Stimulated activated CD8-positive, alpha-beta memory T cell treated with anti-CD3 and anti-CD28 coated beads, Interleukin-15, amount 100 ng/mL, for 1 hour (primary cell): ENCODE measurements at regions not wholly inside any gene's neighbourhood (a gene's known extent, or its start where the extent isn't known, plus 50 kb on each side); places are given as distances from the start of the nearest gene placed in this dataset.

Experiments used
- DNase-seq: peaks from one replicate; pipeline ENCODE4 v3.0.0-alpha.2; 2020; ENCODE audit warnings: low read depth

- no peak for DNase-seq
Measured at GRCh38 chr19:28843761-28844492, 369.0 kb downstream of the UQCRFS1 start.

GRCh38 chr19:28841531-28841930, 371.4 kb downstream of the UQCRFS1 start:
- no peak for DNase-seq

- DNase-seq, result no peak
Measured at GRCh38 chr19:28840891-28841290, 372.1 kb downstream of the UQCRFS1 start.

DNA sequence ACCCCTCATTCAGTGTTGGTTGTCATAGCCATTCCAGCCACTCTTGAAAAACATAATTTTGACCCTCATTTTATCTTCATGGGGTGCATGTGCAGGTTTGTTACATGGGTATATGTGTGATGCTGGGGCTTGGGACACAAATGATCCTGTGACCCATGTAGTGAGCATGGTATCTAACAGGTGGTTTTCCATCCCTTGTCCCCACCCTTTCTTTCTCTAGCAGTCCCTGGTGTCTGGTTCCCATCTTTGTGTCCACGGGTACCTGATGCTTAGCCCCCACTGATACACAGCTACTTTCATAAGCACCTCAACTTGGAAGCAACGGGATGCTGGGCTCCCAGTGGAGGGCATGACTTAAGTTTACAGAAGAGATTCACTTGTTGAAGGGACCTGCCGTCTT, 373.5 kb downstream of the UQCRFS1 start:
- no peak for DNase-seq

DNA sequence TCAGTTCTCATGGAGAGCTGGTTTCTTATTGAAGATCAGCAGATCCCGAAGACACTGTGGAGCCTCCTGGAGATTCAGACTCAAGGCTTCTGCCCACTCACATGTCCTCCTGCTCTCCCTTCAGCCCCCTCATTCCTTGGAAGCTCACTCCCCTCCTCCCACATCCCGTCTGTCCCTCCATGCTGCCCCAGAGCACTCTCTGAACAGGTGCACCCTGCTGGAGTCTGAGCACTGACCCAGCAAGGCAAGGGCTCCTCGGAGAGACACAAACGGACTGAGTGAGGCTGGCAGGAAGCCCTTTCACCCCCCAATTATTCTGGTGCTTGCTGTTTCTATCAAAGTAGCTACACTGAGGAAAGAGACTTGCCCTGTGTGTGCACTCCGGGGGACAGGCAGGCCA, 374.0 kb downstream of the UQCRFS1 start:
- no peak for DNase-seq

DNA sequence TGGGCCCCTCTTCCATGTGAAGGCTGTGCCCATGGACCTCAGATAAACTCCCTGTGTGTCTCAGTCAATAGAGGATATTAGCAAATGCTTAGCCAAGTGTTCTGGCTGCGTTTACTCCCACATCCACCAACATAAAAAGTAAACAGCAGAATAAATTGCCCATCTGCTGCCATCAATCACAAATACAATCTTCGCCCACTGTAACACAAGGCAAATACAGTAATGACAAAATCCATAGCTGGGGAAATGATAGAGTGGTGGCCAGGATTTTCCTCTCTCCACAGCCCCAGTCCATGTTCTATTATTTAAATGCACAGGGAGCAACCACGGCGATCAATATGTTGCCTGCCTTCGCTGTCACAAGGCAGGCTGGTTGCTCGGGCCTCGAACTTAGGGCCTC, 376.5 kb downstream of the UQCRFS1 start:
- DNase-seq, result no peak

- DNase-seq, result no peak
Measured at GRCh38 chr19:28834996-28835395, 378.0 kb downstream of the UQCRFS1 start.

DNA sequence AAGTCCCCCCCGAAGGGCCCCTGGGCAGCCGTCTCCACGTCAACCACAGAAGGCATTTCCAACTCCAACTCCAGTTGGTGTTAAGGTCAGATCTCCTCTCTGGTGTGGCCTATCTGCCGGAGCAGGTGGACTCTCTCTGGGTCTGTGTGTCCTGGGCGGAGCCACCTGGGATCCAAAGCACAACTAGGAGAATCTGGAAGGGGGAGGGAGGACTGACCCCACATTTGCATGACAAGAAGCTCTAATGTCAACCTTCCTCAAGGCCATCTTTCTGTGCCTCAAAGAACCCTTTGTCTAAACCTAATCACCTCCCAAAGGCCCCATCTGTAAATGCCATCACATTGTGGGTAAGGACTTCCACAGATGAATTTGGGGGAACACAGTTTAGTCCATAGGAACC, 381.5 kb downstream of the UQCRFS1 start:
- no peak for DNase-seq

DNA sequence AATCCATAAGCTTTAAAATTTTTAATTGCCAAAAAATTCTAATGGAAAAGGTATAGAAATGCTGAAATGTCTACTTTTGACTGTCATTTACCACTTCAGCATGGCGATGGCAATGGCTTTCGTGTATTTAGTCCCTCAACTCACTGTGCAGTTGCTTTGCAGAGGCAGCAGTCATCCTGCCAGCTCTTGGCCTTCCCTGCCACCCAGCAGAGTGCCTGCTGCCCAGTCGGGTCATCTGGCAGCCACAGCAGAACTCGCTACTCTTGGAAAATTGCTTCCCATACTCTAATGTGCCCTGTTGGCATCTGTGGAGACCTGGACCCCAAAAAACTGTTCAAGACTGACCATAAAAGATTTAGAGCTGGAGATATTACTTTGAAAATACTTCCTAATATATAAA, 383.2 kb downstream of the UQCRFS1 start:
- DNase-seq, result no peak

DNA sequence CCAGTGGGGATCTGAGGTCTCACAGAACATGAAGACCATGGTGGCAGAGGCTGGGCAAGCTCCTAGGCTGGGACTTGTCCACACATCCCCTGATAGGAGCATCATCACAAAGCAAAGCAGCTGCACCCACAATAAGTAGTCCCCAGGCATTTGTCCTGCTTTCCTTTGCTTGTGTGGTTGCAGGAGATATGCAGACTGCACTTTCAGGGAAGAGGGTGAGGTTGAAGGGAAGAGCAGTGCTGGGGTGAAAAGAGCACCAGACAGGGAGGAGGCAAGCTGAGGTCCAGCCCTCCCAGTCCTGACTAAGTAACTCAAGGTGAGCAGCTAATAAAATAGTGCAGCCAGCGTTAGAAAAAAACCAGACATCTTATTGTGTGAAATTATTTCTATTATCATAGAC, 383.6 kb downstream of the UQCRFS1 start:
- no peak for DNase-seq

- no peak for DNase-seq
Measured at GRCh38 chr19:28828276-28828870, 384.6 kb downstream of the UQCRFS1 start.

DNA sequence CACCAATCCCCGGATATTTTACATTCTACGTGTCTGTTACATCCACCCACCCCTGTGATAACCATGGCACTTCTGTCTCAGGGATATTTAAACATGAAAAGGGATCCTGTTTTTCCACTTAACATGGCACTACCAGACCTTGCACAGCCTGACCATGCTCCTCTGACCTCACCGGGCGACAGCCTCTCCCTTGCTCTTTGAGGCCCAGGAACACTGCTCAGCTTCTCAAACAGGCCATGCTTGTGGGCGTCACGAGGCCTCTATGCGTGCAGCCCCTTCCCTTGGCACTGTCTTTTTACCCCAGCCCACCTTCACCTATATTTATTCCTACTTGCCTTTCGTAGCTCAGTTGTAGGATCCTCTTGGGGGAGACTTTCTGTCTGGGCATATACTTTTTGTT, 385.6 kb downstream of the UQCRFS1 start:
- no peak for DNase-seq

DNA sequence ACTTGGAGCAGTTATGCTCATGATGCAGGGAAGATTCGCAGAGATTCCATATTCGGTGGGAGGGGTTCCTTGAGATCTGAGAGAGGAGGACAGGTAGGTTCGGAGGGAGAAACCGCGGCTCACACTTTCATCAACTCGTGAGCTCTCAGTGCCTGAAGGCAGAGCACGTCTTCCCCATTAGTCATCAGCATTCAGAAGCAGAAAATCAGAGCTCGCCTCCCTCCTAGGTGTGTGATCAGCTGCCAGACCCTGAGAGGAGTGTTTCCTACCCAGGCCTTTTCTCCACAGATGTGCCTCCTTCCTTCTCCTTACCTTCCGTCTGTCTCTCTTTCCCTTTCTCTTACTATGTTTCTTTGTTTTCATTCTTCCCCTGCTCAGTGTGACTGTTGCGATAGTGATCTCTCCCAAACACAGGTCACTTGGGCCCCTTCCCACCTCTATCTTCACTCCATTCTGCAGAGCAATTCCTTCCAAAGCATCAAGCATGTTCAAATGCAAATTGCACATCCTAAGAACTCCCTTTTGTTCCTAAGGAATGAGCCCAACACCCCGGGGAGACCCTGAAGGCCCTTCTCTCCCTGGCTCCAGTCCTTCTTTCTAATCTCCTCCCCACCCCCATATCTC, 389.5 kb downstream of the UQCRFS1 start:
- DNase-seq, result no peak

DNA sequence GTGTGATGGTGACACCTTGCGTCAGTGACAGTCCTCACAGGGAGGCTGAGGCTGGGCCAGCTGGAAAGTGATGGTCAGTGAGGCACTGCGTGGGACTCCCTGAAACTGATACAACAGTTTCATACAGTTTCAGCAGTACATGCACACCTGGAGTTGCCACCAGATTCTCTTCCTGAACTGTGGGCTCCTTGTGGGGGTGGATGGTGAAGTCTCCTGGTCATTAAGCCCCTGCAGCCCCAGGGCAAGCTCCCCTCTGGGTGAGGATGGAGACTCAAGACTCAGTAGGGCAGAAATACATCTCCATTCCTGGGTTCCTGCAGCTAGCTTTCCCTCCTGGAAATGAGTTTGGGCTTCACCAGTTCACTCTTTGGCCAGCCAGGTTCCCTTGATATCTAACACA, 392.7 kb downstream of the UQCRFS1 start:
- DNase-seq, result no peak

DNA sequence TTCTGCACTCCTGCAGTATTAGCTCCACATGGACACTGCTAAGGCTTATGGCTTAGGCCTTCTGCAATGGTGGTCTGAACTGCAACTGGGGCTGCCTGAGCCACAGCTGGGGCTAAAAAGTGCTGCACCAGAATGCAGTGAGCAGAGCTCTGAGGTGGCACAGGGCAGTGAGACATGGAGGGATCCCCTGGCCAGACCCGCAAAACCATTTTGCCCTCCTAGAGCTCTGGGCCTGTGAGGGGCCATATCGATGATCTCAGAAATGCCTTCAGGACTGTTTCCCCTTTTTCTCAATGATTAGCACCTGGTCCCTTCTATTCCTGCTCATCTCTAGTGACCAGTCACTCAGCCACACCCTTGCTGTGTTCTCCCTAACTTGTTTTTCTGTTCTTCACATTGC, 397.7 kb downstream of the UQCRFS1 start:
- DNase-seq, result no peak

GRCh38 chr19:28794301-28794700, 418.6 kb downstream of the UQCRFS1 start:
- DNase-seq, result no peak

DNA sequence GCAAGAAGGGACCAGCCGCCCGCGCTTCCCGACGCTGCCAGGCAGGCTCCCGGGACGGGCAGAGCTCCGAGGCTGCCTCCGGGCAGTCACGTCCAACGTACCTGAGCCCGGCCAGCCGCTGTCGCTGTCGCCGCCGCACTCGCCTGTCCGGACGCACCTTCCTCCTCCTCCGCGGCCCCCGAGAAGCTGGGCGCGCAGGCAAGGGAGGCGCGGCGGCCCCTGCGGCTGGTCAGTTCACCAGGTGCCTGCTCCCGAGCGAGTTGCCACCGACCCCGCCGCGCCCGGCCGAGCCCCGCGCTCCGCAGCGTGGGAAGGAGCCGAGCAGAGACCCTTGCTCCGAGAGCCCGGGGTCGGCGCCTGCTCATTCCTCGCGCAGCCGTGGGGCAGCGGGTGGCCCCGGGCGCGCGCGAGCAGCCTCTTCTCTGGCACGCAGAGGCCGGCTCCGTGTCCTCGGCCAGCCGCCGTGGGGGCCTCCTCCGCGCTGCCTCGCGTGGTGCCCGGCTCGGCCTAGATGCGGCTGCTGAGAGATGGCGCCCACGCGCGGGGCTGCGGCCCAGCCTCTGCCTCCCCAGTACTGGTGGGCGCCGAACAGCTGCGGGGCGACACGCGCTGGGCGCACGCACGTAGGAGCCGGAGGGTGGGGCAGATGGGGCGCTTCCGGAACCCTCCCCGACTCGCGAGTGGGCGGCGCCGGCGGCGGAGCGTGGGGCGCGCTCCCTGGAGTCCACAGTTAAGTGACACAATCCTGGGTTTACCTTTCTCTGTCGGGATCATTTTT, 419.4 kb downstream of the UQCRFS1 start:
- no peak for DNase-seq

GRCh38 chr19:28785971-28786370, 427.0 kb downstream of the UQCRFS1 start:
- DNase-seq, result no peak

GRCh38 chr19:28764066-28764465, 448.9 kb downstream of the UQCRFS1 start:
- DNase-seq, result no peak

- DNase-seq, result no peak
Measured at GRCh38 chr19:28746478-28746877, 466.5 kb downstream of the UQCRFS1 start.

DNA sequence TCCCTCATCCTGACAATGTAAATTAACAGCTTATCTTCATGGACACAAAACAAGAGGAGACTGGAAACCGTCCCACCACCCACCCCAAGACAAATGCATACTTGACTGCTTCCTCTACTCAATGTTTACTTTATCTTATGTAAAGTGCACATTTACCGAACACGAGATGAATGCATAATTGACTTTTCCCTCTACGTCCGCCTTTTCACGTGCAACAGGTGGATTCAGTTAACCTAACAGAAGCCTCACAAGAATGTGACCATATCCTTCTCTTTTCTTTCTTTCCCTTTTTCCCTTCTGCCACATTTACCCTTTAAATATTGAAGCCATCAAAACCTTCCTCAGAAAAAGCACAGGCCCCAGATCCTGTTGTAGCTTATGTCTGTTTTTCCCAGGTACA, 468.0 kb downstream of the UQCRFS1 start:
- DNase-seq, result no peak

- no peak for DNase-seq
Measured at GRCh38 chr19:28744014-28744413, 468.9 kb downstream of the UQCRFS1 start.
